Stomach (tissue), 8 donors: ENCODE measurements at regions not wholly inside any gene's neighbourhood (a gene's known extent, or its start where the extent isn't known, plus 50 kb on each side); places are given as distances from the start of the nearest gene placed in this dataset.

ENCODE experiments used
- DNase-seq, 2 donors: peaks; one replicate each; pipeline versions ENCODE4 v3.0.0 to v3.0.0-alpha.2; 2013 to 2019
- H3K27ac ChIP-seq, 5 donors: fragments of 200-600 bp in 4 of 5; sonication (generic) in 4 of 5; one replicate each; pipeline ENCODE4 v1.5.1; 2013 to 2019; ENCODE audit warnings: mild to moderate bottlenecking in 1 of 5, moderate library complexity in 1 of 5
- H3K27me3 ChIP-seq, 3 donors: fragments of 200-600 bp; sonication (generic); one replicate each; pipeline ENCODE4 v1.5.1; 2017 to 2019; ENCODE audit warnings: mixed run types in 1 of 3
- H3K36me3 ChIP-seq, 4 donors: fragments of 200-600 bp; sonication (generic); 1 replicate in 3 of 4; 2 replicates in 1 of 4; pipeline ENCODE4 v1.5.1; 2016 to 2019
- H3K4me1 ChIP-seq, 4 donors: fragments of 200-600 bp; sonication (generic); one replicate each; pipeline ENCODE4 v1.5.1; 2016 to 2019
- H3K4me3 ChIP-seq, 4 donors: fragments of 200-600 bp; sonication (generic) in 3 of 4; one replicate each; pipeline ENCODE4 v1.5.1; 2016 to 2019; ENCODE audit warnings: mild to moderate bottlenecking in 1 of 4
- H3K9me3 ChIP-seq, 4 donors: fragments of 200-600 bp; sonication (generic); one replicate each; pipeline ENCODE4 v1.5.1; 2016 to 2019
- EP300 ChIP-seq: sonication (generic); formaldehyde crosslinking; IDR thresholded peaks from one replicate; pipeline ENCODE4 v1.6.1; 2017; ENCODE audit warnings: antibody characterized with exemption
- POLR2A ChIP-seq, 4 donors: fragments of 450-650 bp; IDR thresholded peaks; one replicate each; pipeline ENCODE4 v1.6.1; 2016; ENCODE audit warnings: antibody characterized with exemption in 4 of 4, control low read depth in 2 of 4, mild to moderate bottlenecking in 1 of 4, moderate library complexity in 1 of 4
- POLR2AphosphoS5 ChIP-seq, 3 donors: sonication (generic); formaldehyde crosslinking; IDR thresholded peaks; one replicate each; pipeline ENCODE4 v1.6.1; 2016; ENCODE audit warnings: antibody characterized with exemption in 3 of 3
- WGBS, 5 donors: extraction: QIAGEN DNeasy Blood & Tissue Kit in 3 of 5; methylation state at CpG; one replicate each; pipeline versions ENCODE4 v1.1.5 to v1.1.7; 2013 to 2018; 5-methylcytosine and 5-hydroxymethylcytosine counted together
- intact Hi-C: fragments of 100-400 bp; cut with DNase I; formaldehyde crosslinking; loops from one replicate; pipeline ENCODE4 v1.15.1; 2023; ENCODE audit warnings: low total_unique reads
- TF ChIP-seq, protein P1 (sequence below), 7 experiments: fragments of 450-650 bp in 4 of 7; fragments of 200-600 bp in 3 of 7; sonication (generic) in 3 of 7; IDR thresholded peaks; one replicate each; pipeline ENCODE4 v1.5.1; 2016 to 2019; ENCODE audit warnings: antibody characterized with exemption in 7 of 7, control low read depth in 2 of 7, mild to moderate bottlenecking in 1 of 7
- donor health status: healthy with polysubstance abuse.
- donor health status: Bipolar disorder and iron deficiency.
- donor health status: healthy.

DNA sequence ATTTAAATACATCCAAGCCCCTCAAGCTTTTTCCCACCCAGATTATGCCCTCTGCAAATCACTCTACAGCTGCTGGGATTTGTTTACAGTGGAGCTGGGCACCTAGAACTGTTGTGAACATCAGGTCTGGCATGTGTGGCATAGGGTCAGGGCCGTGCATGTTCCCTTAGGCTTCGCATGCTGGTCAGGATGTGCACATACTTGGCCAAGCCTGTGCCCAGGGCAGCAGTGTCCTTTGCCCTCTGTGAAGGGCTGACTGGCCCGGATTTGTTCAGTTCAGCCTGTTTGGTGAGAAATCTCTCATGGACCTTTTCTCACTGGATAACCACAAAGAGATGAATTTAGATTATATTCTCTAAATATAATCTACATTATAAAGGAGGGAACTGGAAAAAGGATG, 471.9 kb downstream of the TRIML1 start:
- 59 to 68% (median 66%) methylated on average over 3 of the region's 3 CpGs for WGBS, 5 donors
- Histone ChIP-seq H3K9me3 (no peaks in the 10 kb centered on the region), H3K36me3 (no peaks in the 10 kb centered on the region), H3K4me3 (no peak overlapping the region), H3K27me3 (no peaks in the 10 kb centered on the region), H3K4me1 (peaks cover 0 to 6% (median 2%) of the 10 kb centered on the region in 4 donors), H3K27ac (no peak overlapping the region)
- intact Hi-C loops = no loop called here
- DNase-seq = no peak
- no peak for TF ChIP-seq POLR2AphosphoS5 (IDR thresholded peaks at IDR 0.05)
- TF ChIP-seq, protein P1, sequence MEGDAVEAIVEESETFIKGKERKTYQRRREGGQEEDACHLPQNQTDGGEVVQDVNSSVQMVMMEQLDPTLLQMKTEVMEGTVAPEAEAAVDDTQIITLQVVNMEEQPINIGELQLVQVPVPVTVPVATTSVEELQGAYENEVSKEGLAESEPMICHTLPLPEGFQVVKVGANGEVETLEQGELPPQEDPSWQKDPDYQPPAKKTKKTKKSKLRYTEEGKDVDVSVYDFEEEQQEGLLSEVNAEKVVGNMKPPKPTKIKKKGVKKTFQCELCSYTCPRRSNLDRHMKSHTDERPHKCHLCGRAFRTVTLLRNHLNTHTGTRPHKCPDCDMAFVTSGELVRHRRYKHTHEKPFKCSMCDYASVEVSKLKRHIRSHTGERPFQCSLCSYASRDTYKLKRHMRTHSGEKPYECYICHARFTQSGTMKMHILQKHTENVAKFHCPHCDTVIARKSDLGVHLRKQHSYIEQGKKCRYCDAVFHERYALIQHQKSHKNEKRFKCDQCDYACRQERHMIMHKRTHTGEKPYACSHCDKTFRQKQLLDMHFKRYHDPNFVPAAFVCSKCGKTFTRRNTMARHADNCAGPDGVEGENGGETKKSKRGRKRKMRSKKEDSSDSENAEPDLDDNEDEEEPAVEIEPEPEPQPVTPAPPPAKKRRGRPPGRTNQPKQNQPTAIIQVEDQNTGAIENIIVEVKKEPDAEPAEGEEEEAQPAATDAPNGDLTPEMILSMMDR (IDR thresholded peaks at IDR 0.05) = no peak

- no peak overlapping the region for H3K4me3 ChIP-seq
- no peak overlapping the region for H3K27ac ChIP-seq
- TF ChIP-seq POLR2A (IDR thresholded peaks at IDR 0.05) (no peak), EP300 (no peak), POLR2AphosphoS5 (IDR thresholded peaks at IDR 0.05) (no peak)
- TF ChIP-seq, protein P1 (IDR thresholded peaks at IDR 0.05) = no peak
- no peaks in the 10 kb centered on the region for H3K4me1 ChIP-seq
- 65 to 77% (median 75%) methylated on average over 2 of the region's 2 CpGs for WGBS, 5 donors
- no peaks in the 10 kb centered on the region for H3K36me3 ChIP-seq
- no peak for DNase-seq
- intact Hi-C loops = no loop called here
- no peaks in the 10 kb centered on the region for H3K9me3 ChIP-seq
- H3K27me3 ChIP-seq = no peaks in the 10 kb centered on the region
Observed at GRCh38 chr4:188612659-188613058, 473.4 kb downstream of the TRIML1 start.

DNA sequence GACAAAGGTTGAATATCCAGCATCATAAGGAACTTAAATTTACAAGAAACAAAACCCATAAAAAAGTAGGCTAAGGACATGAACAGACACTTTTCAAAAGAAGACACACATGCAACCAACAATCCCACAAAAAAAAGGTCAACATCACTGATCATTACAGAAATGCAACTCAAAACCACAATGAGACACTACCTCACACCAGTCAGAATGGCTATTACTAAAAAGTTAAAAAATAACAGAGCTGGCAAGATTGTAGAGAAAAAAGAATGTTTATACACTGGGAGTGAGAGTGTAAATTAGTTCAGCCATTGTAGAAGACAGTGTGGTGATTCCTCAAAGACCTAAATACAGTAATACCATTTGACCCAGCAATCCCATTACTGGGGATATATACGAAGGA, 474.7 kb downstream of the TRIML1 start:
- Histone ChIP-seq H3K27ac (no peak overlapping the region), H3K36me3 (no peaks in the 10 kb centered on the region), H3K4me3 (no peak overlapping the region), H3K9me3 (no peaks in the 10 kb centered on the region), H3K27me3 (no peaks in the 10 kb centered on the region), H3K4me1 (no peaks in the 10 kb centered on the region)
- WGBS, 5 donors = 36 to 90% (median 82%) methylated on average over 1 of the region's 1 CpG
- intact Hi-C loops = no loop called here
- DNase-seq = no peak
- TF ChIP-seq EP300 (no peak), POLR2A (IDR thresholded peaks at IDR 0.05) (no peak), POLR2AphosphoS5 (IDR thresholded peaks at IDR 0.05) (no peak)
- TF ChIP-seq, protein P1 (IDR thresholded peaks at IDR 0.05) = no peak

GRCh38 chr4:188619456-188620149, 480.4 kb downstream of the TRIML1 start:
- no peak for TF ChIP-seq POLR2A (IDR thresholded peaks at IDR 0.05)
- no peak for TF ChIP-seq EP300
- TF ChIP-seq POLR2AphosphoS5 (IDR thresholded peaks at IDR 0.05) = no peak
- TF ChIP-seq, protein P1 (IDR thresholded peaks at IDR 0.05) = no peak
- no peaks in the 10 kb centered on the region for H3K4me1 ChIP-seq
- intact Hi-C loops = no loop called here
- H3K9me3 ChIP-seq = no peaks in the 10 kb centered on the region
- H3K36me3 ChIP-seq = no peaks in the 10 kb centered on the region
- H3K27me3 ChIP-seq = no peaks in the 10 kb centered on the region
- no peak overlapping the region for H3K27ac ChIP-seq
- DNase-seq = no peak
- H3K4me3 ChIP-seq = no peak overlapping the region
- 62 to 74% (median 66%) methylated on average over 18 of the region's 18 CpGs for WGBS, 5 donors
